A549 (cell line): ENCODE measurements at regions not wholly inside any gene's neighbourhood (a gene's known extent, or its start where the extent isn't known, plus 50 kb on each side); places are given as distances from the start of the nearest gene placed in this dataset.

ENCODE experiments used
- ATAC-seq, 2 experiments: fragments of 200-7000 bp in 1 of 2; fragments of >200 bp in 1 of 2; cut with Nextera tagmentation in 1 of 2; cut with Tn5 transposase in 1 of 2; 3 replicates each; pipeline versions ENCODE4 v1.8.0 to v1.9.1; 2018 to 2020; ENCODE audit warnings: mild to moderate bottlenecking in 1 of 2, moderate library complexity in 1 of 2
- CTCF ChIA-PET: fragments of 300-600 bp; sonication (Branson Sonifier 250); formaldehyde crosslinking; extraction: SDS; loops from one replicate; lab custom pipeline; 2021; ENCODE audit warnings: antibody characterized with exemption, inconsistent platforms; lab: Yijun Ruan, JAX
- POLR2A ChIA-PET: fragments of 350-600 bp; formaldehyde crosslinking; extraction: SDS; loops from one replicate; lab custom pipeline; 2021; ENCODE audit warnings: antibody characterized with exemption, inconsistent platforms; lab: Yijun Ruan, JAX
- DNase-seq, 2 experiments: peaks; one replicate each; pipeline versions ENCODE4 v3.0.0 to v3.0.0-alpha.2; 2011 to 2016; ENCODE audit warnings: low read depth in 1 of 2, low spot score in 1 of 2
- FAIRE-seq: peaks from 2 replicates; lab custom pipeline; 2011; peaks lifted over from hg19 to GRCh38; lab: Jason Lieb, UNC
- H3K27ac ChIP-seq, 2 experiments: fragments of >200 bp; sonication (Bioruptor Twin); formaldehyde crosslinking; 3 replicates each; pipeline ENCODE4 v1.5.1; 2016 to 2017
- H3K4me1 ChIP-seq: fragments of >200 bp; sonication (Bioruptor Twin); formaldehyde crosslinking; 3 replicates; pipeline ENCODE4 v1.6.1; 2016
- H3K4me2 ChIP-seq: fragments of >200 bp; sonication (Bioruptor Twin); formaldehyde crosslinking; 3 replicates; pipeline ENCODE4 v1.6.1; 2016
- H3K4me3 ChIP-seq: fragments of >200 bp; sonication (Bioruptor Twin); formaldehyde crosslinking; 3 replicates; pipeline ENCODE4 v1.5.1; 2016
- H3K9me3 ChIP-seq: fragments of >200 bp; sonication (Bioruptor Twin); formaldehyde crosslinking; 3 replicates; pipeline ENCODE4 v1.6.1; 2016
- CBX2 ChIP-seq: fragments of 200-600 bp; sonication (generic); IDR thresholded peaks from 2 replicates; pipeline ENCODE4 v1.6.1; 2016; ENCODE audit warnings: low read depth, mild to moderate bottlenecking, borderline replicate concordance
- CBX8 ChIP-seq: fragments of 200-600 bp; sonication (generic); IDR thresholded peaks from 2 replicates; pipeline ENCODE4 v1.6.1; 2016
- EHF ChIP-seq: fragments of 250-450 bp; sonication (Bioruptor Pico); IDR thresholded peaks from 2 replicates; pipeline ENCODE4 v1.5.0; 2020; ENCODE audit warnings: mild to moderate bottlenecking
- EHMT2 ChIP-seq: fragments of 200-600 bp; sonication (generic); IDR thresholded peaks from 2 replicates; pipeline ENCODE4 v1.6.1; 2016; ENCODE audit warnings: antibody characterized with exemption, low read depth, mild to moderate bottlenecking, moderate library complexity
- ESRRA ChIP-seq: fragments of 150-350 bp; IDR thresholded peaks from 2 replicates; pipeline ENCODE4 v1.6.1; 2014; ENCODE audit warnings: mild to moderate bottlenecking, low read length, borderline replicate concordance
- FOSL2 ChIP-seq, 2 experiments: fragments of 450-650 bp in 1 of 2; fragments of >200 bp in 1 of 2; sonication (Bioruptor Twin) in 1 of 2; formaldehyde crosslinking; IDR thresholded peaks; 2 replicates each; pipeline versions ENCODE4 v1.5.0 to v1.6.1; 2016 to 2020; ENCODE audit warnings: mild to moderate bottlenecking in 1 of 2, moderate library complexity in 1 of 2
- HOXB13 ChIP-seq: fragments of 250-450 bp; sonication (Bioruptor Pico); IDR thresholded peaks from 2 replicates; pipeline ENCODE4 v1.5.0; 2020; ENCODE audit warnings: low read depth, mild to moderate bottlenecking, moderate library complexity
- MAFK ChIP-seq: fragments of 450-650 bp; IDR thresholded peaks from 2 replicates; pipeline ENCODE4 v1.6.1; 2014; ENCODE audit not compliant: partially characterized antibody
- POLR2A ChIP-seq: IDR thresholded peaks from 2 replicates; pipeline ENCODE4 v1.6.1; 2012; ENCODE audit warnings: mild to moderate bottlenecking, low read length
- POLR2AphosphoS2 ChIP-seq: conservative IDR thresholded peaks from 2 replicates; pipeline ENCODE4 v1.6.1; 2012; ENCODE audit warnings: low read length, improper control_type of control experiment, inconsistent platforms
- RAD21 ChIP-seq, 2 experiments: fragments of >200 bp in 1 of 2; sonication (Bioruptor Twin) in 1 of 2; formaldehyde crosslinking in 1 of 2; IDR thresholded peaks in 1 of 2; conservative IDR thresholded peaks in 1 of 2; 2 replicates in 1 of 2; 3 replicates in 1 of 2; pipeline ENCODE4 v1.6.1; 2012 to 2018; ENCODE audit warnings: inconsistent platforms in 1 of 2
- RARB ChIP-seq: fragments of 250-450 bp; sonication (Bioruptor Pico); IDR thresholded peaks from 2 replicates; pipeline ENCODE4 v1.8.0; 2021; ENCODE audit warnings: mild to moderate bottlenecking, moderate library complexity
- SMC3 ChIP-seq: fragments of >200 bp; sonication (Bioruptor Twin); formaldehyde crosslinking; IDR thresholded peaks from 3 replicates; pipeline ENCODE4 v1.6.1; 2018; ENCODE audit warnings: inconsistent platforms
- TP53 ChIP-seq: fragments of 250-450 bp; sonication (Bioruptor Pico); IDR thresholded peaks from 2 replicates; pipeline ENCODE4 v1.5.0; 2021; ENCODE audit warnings: mild to moderate bottlenecking, moderate library complexity
- ZC3H11A ChIP-seq: fragments of 450-650 bp; IDR thresholded peaks from 2 replicates; pipeline ENCODE4 v1.6.1; 2014; ENCODE audit warnings: antibody characterized with exemption, mild to moderate bottlenecking
- ZSCAN20 ChIP-seq: fragments of 250-450 bp; sonication (Bioruptor Pico); IDR thresholded peaks from 2 replicates; pipeline ENCODE4 v1.8.0; 2022; ENCODE audit warnings: mild to moderate bottlenecking, moderate library complexity
- WGBS: methylation state at CpG from one replicate; pipeline ENCODE4 v1.1.6; 2017; ENCODE audit errors: missing lambda C conversion rate; 5-methylcytosine and 5-hydroxymethylcytosine counted together
- TF ChIP-seq, protein P1 (sequence below): fragments of 200-600 bp; sonication (generic); IDR thresholded peaks from 2 replicates; pipeline ENCODE4 v1.6.1; 2016; ENCODE audit warnings: antibody characterized with exemption, mild to moderate bottlenecking, moderate library complexity
- TF ChIP-seq, protein P2 (sequence below): IDR thresholded peaks from 2 replicates; pipeline ENCODE4 v1.6.1; 2012
- TF ChIP-seq, protein P3 (sequence below): fragments of 250-450 bp; sonication (Bioruptor Pico); IDR thresholded peaks from 2 replicates; pipeline ENCODE4 v1.5.0; 2021; ENCODE audit warnings: mild to moderate bottlenecking, moderate library complexity, borderline replicate concordance
- TF ChIP-seq, protein P4 (sequence below): fragments of >200 bp; sonication (Bioruptor Twin); formaldehyde crosslinking; IDR thresholded peaks from 3 replicates; pipeline ENCODE4 v1.6.1; 2016
- TF ChIP-seq, protein P5 (sequence below): fragments of >200 bp; sonication (Bioruptor Twin); formaldehyde crosslinking; IDR thresholded peaks from 3 replicates; pipeline ENCODE4 v1.5.1; 2016
- TF ChIP-seq, protein P6 (sequence below): IDR thresholded peaks from 2 replicates; pipeline ENCODE4 v1.6.1; 2012; ENCODE audit warnings: low read depth, borderline replicate concordance

DNA sequence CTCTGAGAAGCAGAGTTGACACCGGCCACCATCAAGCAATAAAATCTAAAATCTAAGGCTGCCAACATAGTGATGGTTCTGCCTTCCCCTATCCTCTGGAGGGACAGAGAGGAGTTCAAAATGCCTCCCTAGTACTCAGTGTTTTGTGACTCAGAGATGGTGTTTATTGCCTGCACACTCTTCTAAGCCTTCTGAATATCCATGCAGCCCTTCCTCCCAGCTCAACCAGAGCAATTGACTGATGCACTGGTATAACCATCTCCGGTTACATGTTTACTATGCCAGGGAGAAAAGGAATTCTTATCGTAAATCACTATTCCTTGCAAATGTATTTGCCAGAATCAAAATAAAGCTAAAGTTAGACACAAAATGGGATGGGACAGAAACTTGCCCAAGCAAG is 132.9 kb upstream of the RAB4A start (continued):
- TF ChIP-seq, protein P1, sequence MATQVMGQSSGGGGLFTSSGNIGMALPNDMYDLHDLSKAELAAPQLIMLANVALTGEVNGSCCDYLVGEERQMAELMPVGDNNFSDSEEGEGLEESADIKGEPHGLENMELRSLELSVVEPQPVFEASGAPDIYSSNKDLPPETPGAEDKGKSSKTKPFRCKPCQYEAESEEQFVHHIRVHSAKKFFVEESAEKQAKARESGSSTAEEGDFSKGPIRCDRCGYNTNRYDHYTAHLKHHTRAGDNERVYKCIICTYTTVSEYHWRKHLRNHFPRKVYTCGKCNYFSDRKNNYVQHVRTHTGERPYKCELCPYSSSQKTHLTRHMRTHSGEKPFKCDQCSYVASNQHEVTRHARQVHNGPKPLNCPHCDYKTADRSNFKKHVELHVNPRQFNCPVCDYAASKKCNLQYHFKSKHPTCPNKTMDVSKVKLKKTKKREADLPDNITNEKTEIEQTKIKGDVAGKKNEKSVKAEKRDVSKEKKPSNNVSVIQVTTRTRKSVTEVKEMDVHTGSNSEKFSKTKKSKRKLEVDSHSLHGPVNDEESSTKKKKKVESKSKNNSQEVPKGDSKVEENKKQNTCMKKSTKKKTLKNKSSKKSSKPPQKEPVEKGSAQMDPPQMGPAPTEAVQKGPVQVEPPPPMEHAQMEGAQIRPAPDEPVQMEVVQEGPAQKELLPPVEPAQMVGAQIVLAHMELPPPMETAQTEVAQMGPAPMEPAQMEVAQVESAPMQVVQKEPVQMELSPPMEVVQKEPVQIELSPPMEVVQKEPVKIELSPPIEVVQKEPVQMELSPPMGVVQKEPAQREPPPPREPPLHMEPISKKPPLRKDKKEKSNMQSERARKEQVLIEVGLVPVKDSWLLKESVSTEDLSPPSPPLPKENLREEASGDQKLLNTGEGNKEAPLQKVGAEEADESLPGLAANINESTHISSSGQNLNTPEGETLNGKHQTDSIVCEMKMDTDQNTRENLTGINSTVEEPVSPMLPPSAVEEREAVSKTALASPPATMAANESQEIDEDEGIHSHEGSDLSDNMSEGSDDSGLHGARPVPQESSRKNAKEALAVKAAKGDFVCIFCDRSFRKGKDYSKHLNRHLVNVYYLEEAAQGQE: no peak

DNA sequence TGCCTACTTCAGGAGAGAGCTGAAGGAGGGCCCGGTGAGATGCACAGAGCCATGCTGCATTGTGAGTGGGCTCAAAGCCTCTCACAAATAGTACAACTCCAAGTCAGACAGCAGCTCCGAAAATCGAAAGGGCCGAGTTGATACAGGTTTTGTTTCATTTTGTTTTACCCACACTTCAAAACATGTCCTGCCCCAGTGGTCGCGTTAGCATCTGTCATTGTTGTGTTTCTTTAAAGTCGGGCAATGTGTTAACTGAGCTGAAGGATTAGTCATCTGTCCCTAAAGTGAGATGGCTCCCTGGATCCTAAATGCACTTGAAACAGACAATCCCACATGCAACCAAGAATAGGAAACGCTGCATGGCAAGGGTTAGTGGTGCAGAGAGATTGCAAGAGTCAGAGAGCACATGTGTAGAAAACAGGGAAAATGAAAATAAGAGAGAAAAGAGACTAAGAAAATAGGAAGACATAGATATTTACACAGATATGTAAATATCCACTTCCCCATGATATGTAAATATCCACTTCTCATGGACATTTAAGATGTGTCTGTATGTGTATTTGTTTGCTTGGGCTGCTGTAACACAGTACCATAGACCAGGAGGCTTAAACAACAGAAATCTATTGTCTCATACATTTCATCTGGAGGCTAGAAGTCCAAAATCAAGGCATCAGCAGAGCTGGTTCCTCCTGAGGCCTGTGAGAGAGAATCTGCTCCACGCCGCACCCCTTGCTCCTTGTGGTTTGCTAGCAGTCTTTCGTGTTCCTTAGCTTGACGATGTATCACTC is 131.4 kb upstream of the RAB4A start:
- POLR2A ChIA-PET: no interaction called here
- CTCF ChIA-PET: interaction anchor here (2.0 kb wide), 1 partner anchor 16 kb away, joined by 5 read pairs; no protein-coding TSS in a partner anchor
- FAIRE-seq (no peak), ATAC-seq (no peak), DNase-seq (no peak)
- no peaks in the 10 kb centered on the region for H3K4me1 ChIP-seq
- WGBS: 74% methylated on average over 12 of the region's 12 CpGs
- no peak overlapping the region for H3K27ac ChIP-seq
- H3K4me3 ChIP-seq: no peak overlapping the region
- no peak overlapping the region for H3K4me2 ChIP-seq
- H3K9me3 ChIP-seq: peaks cover 15% of the 10 kb centered on the region
- TF ChIP-seq MAFK (no peak), HOXB13 (CRISPR knock-in tag) (no peak)

DNA sequence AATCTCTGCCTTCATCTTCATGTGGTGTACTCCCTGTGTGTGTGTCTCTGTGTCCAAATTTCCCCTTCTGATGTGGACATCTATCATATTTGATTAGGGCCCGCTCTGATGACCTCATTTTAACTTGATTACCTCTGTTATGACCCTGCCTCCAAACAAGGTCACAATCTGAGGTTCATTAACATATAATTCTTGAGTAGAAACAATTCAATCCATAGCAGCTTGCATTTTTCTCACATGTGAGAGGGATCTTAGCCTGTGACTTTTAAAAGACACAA is 130.9 kb upstream of the RAB4A start:
- DNase-seq (no peak), FAIRE-seq (no peak), ATAC-seq (no peak)
- H3K4me2 ChIP-seq: no peak overlapping the region
- H3K4me3 ChIP-seq: no peak overlapping the region
- POLR2A ChIA-PET: no interaction called here
- CTCF ChIA-PET: interaction anchor here (2.0 kb wide), 1 partner anchor 16 kb away, joined by 5 read pairs; no protein-coding TSS in a partner anchor
- 65% methylated on average over 1 of the region's 1 CpG for WGBS
- H3K27ac ChIP-seq: no peak overlapping the region
- TF ChIP-seq EHF (CRISPR knock-in tag): no peak
- no peak for TF ChIP-seq POLR2AphosphoS2
- TF ChIP-seq RARB (CRISPR knock-in tag): no peak
- TF ChIP-seq MAFK: no peak
- TF ChIP-seq, protein P2, sequence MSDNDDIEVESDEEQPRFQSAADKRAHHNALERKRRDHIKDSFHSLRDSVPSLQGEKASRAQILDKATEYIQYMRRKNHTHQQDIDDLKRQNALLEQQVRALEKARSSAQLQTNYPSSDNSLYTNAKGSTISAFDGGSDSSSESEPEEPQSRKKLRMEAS: no peak
- TF ChIP-seq ESRRA: no peak
- no peak for TF ChIP-seq HOXB13 (CRISPR knock-in tag)
- no peak for TF ChIP-seq FOSL2 (IDR thresholded peaks at IDR 0.05)
- TF ChIP-seq FOSL2 (CRISPR knock-in tag; IDR thresholded peaks at IDR 0.05): no peak
- TF ChIP-seq, protein P3, sequence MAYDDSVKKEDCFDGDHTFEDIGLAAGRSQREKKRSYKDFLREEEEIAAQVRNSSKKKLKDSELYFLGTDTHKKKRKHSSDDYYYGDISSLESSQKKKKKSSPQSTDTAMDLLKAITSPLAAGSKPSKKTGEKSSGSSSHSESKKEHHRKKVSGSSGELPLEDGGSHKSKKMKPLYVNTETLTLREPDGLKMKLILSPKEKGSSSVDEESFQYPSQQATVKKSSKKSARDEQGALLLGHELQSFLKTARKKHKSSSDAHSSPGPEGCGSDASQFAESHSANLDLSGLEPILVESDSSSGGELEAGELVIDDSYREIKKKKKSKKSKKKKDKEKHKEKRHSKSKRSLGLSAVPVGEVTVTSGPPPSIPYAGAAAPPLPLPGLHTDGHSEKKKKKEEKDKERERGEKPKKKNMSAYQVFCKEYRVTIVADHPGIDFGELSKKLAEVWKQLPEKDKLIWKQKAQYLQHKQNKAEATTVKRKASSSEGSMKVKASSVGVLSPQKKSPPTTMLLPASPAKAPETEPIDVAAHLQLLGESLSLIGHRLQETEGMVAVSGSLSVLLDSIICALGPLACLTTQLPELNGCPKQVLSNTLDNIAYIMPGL (CRISPR knock-in tag): no peak
- TF ChIP-seq CBX2: no peak
- TF ChIP-seq CBX8: no peak
- no peaks in the 10 kb centered on the region for H3K4me1 ChIP-seq
- H3K9me3 ChIP-seq: peaks cover 9% of the 10 kb centered on the region

DNA sequence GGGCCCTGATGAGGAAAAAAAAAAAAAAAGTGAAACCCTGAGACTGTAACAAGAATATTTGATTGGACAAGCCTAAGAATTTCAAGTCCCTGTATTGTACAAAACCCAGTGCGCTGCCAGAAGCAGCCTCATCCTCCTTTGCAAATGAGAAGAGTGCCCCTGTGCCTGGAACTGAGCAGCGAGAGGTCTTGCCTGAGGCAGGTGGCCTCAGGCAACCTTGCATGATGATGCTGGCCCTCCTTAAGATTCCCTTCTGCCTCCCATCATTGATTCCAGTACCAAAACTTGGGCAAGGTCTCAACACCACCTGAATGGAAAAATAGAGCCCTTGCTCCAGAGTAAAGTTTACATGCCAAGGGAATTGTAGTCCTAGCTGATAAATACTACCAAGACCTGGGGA is 129.6 kb upstream of the RAB4A start:
- DNase-seq (no peak), ATAC-seq (no peak), FAIRE-seq (no peak)
- Histone ChIP-seq H3K9me3 (no peaks in the 10 kb centered on the region), H3K4me3 (no peak overlapping the region), H3K4me2 (no peak overlapping the region), H3K27ac (no peak overlapping the region), H3K4me1 (no peaks in the 10 kb centered on the region)
- ChIA-PET POLR2A (no interaction called here), CTCF (no interaction called here)
- WGBS: 84% methylated on average over 2 of the region's 2 CpGs
- TF ChIP-seq, protein P4, sequence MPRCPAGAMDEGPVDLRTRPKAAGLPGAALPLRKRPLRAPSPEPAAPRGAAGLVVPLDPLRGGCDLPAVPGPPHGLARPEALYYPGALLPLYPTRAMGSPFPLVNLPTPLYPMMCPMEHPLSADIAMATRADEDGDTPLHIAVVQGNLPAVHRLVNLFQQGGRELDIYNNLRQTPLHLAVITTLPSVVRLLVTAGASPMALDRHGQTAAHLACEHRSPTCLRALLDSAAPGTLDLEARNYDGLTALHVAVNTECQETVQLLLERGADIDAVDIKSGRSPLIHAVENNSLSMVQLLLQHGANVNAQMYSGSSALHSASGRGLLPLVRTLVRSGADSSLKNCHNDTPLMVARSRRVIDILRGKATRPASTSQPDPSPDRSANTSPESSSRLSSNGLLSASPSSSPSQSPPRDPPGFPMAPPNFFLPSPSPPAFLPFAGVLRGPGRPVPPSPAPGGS: no peak
- TF ChIP-seq SMC3: no peak
- no peak for TF ChIP-seq RAD21 (conservative IDR thresholded peaks at IDR 0.05 in 1 of 2, IDR thresholded peaks at IDR 0.05 in 1 of 2)
- no peak for TF ChIP-seq POLR2AphosphoS2
- TF ChIP-seq TP53 (CRISPR knock-in tag): no peak
- TF ChIP-seq EHMT2: no peak
- TF ChIP-seq ZC3H11A: no peak
- TF ChIP-seq, protein P5, sequence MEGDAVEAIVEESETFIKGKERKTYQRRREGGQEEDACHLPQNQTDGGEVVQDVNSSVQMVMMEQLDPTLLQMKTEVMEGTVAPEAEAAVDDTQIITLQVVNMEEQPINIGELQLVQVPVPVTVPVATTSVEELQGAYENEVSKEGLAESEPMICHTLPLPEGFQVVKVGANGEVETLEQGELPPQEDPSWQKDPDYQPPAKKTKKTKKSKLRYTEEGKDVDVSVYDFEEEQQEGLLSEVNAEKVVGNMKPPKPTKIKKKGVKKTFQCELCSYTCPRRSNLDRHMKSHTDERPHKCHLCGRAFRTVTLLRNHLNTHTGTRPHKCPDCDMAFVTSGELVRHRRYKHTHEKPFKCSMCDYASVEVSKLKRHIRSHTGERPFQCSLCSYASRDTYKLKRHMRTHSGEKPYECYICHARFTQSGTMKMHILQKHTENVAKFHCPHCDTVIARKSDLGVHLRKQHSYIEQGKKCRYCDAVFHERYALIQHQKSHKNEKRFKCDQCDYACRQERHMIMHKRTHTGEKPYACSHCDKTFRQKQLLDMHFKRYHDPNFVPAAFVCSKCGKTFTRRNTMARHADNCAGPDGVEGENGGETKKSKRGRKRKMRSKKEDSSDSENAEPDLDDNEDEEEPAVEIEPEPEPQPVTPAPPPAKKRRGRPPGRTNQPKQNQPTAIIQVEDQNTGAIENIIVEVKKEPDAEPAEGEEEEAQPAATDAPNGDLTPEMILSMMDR: no peak
- TF ChIP-seq, protein P6, sequence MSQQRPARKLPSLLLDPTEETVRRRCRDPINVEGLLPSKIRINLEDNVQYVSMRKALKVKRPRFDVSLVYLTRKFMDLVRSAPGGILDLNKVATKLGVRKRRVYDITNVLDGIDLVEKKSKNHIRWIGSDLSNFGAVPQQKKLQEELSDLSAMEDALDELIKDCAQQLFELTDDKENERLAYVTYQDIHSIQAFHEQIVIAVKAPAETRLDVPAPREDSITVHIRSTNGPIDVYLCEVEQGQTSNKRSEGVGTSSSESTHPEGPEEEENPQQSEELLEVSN: no peak
- TF ChIP-seq ZSCAN20 (CRISPR knock-in tag): no peak
- no peak for TF ChIP-seq POLR2A
